AG09309 (cell line): ENCODE measurements at regions not wholly inside any gene's neighbourhood (a gene's known extent, or its start where the extent isn't known, plus 50 kb on each side); places are given as distances from the start of the nearest gene placed in this dataset.
A peak's percentile ranks its signal among the peaks of the same experiment; 100 is the strongest.

Experiments used
- DNase-seq: peaks from one replicate; pipeline ENCODE4 v3.0.0-alpha.2; 2010; ENCODE audit warnings: low read depth
- H3K4me3 ChIP-seq: 2 replicates; pipeline ENCODE4 v1.5.1; 2011; ENCODE audit warnings: mild to moderate bottlenecking, low read depth, low read length, moderate library complexity; ENCODE audit not compliant: control insufficient read depth
- TF ChIP-seq, protein P1 (sequence below): IDR thresholded peaks from 2 replicates; pipeline ENCODE4 v1.5.1; 2011; ENCODE audit warnings: mild to moderate bottlenecking, low read depth, low read length, inconsistent platforms; ENCODE audit not compliant: insufficient read depth, control insufficient read depth; ENCODE audit errors: missing control alignments

DNA sequence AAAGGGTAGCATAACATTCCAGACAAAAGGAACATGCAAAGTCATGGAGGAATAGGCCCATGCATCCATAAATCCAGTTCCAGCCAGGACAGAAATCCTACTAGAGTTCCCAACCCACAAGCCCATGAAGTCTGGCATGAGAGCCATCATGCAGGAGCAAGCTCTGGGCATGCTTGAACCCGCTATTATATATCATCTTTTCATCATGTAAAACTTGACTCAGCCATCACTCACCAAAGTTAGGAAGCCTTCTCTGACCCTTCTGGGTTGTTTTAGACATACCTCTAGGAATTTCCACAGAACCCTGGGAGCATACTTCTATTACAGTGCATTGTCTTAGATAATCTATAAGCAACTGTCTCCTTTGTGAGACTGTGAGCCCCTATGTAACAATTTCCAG lies 293.0 kb upstream of the NPSR1 start:
- DNase-seq = no peak
- no peak overlapping the region for H3K4me3 ChIP-seq
- TF ChIP-seq, protein P1, sequence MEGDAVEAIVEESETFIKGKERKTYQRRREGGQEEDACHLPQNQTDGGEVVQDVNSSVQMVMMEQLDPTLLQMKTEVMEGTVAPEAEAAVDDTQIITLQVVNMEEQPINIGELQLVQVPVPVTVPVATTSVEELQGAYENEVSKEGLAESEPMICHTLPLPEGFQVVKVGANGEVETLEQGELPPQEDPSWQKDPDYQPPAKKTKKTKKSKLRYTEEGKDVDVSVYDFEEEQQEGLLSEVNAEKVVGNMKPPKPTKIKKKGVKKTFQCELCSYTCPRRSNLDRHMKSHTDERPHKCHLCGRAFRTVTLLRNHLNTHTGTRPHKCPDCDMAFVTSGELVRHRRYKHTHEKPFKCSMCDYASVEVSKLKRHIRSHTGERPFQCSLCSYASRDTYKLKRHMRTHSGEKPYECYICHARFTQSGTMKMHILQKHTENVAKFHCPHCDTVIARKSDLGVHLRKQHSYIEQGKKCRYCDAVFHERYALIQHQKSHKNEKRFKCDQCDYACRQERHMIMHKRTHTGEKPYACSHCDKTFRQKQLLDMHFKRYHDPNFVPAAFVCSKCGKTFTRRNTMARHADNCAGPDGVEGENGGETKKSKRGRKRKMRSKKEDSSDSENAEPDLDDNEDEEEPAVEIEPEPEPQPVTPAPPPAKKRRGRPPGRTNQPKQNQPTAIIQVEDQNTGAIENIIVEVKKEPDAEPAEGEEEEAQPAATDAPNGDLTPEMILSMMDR = no peak

DNA sequence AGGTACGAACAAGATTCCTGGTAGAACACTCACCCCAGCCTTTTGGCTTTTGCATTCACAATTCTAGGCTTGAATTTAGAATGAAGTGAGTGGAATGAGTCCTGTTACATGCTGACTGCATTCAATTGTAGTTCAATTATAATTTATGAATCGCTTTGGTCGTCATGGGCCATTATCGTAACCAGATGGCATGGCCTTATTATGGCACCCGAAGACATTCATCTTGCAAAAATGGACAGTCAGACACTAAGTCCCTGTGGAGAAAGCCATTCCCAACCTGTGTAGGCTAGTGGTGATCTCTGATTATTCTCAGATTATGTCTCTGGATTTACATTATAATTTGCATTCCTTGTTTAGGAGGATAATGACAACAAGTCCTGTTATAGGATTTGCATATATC lies 292.4 kb upstream of the NPSR1 start:
- no peak for DNase-seq
- H3K4me3 ChIP-seq = no peak overlapping the region
- TF ChIP-seq, protein P1 = no peak

DNA sequence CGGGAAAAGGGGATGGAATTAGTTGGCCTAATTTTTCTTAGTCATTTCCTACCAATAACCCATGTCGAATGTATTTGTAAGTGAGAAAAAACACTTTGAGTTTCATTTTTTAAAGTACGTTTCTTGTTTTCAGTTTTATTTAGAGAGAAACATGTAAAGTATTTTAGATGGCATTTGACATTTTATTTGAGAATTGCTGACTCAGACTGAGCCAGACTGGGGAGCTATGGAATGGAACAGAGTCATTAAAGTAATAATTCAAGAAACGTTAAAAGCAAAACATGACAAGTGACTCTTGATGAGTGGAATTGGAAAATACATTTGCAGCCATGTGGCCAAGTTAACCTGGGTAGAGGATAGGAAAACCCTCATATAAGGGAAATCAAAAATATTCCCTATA lies 286.1 kb upstream of the NPSR1 start:
- TF ChIP-seq, protein P1 = no peak
- no peak overlapping the region for H3K4me3 ChIP-seq
- DNase-seq = no peak

DNA sequence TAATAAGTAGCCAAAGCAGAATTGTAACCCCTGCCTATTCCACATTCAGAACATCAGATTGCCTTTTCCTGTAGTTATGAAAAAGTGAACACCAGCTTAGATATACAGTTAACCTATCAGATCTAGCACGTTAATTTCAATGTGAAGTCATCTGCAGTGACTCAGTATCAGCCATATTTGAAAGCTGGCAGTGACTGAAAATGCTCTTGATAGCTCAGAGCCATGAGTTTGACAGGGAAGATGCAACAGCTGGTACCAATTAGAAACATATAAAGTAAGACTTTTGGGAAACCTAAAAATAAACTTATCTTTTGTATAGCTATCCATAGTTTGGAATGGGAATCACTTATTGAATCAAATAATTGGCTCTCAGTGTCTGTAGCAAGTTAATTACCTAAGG lies 284.1 kb upstream of the NPSR1 start:
- TF ChIP-seq, protein P1 = no peak

DNA sequence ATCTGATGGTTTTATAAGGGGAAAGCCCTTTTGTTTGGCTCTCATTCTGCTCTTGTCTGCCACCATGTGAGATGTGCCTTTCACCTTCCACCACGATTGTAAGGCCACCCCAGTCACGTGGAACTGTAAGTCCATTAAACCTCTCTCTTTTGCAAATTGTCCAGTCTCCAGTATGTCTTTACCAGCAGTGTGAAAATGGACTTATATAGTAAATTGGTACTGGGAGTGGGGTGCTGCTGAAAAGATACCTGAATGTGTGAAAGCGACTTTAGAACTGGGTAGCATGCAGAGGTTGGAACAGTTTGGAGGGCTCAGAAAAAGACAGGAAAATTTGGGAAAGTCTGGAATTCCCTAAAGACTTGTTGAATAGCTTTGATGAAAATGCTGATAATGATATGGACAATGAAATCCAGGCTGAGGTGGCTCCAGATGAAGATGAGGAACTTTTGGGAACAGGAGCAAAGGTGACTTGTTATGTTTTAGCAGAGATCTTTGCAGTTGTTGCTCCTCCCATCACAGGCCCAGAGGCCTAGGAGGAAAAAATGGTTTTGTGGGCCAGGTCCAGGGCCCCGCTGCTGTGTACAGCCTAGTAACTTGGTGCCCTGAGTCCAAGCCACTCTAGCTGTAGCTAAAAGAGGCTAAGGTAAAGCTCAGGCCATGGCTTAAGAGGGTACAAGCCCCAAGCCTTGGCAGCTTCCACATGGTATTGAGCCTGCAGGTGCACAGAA lies 275.7 kb upstream of the NPSR1 start:
- no peak for DNase-seq
- no peak overlapping the region for H3K4me3 ChIP-seq

More for the DNA sequence above, 284.1 kb upstream of the NPSR1 start:
- peak; percentile 20 for DNase-seq
- no peak overlapping the region for H3K4me3 ChIP-seq

DNA sequence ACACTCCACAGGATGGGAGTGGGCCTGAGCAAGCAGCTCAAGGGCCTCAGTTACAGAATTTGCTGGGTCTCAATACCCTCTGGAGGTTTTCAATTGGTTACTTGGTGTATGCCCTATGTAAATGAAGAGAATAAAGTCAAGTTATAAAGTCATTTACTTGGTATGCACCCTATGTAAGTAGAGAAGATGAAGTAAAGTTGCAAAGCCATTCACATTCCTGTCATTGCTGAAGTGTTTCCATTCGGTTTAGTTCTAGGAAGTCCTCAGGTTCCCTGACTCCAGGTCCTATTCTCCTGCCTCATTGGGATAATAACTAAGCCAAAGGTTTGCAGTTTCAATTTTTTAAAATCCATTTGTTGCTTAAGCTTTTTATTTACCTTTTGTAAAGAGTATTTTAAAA lies 272.6 kb upstream of the NPSR1 start:
- DNase-seq = no peak
- TF ChIP-seq, protein P1 = no peak
- no peak overlapping the region for H3K4me3 ChIP-seq

More for the DNA sequence above, 275.7 kb upstream of the NPSR1 start:
- TF ChIP-seq, protein P1 = no peak
